GM23338 (cell line): ENCODE measurements at regions not wholly inside any gene's neighbourhood (a gene's known extent, or its start where the extent isn't known, plus 50 kb on each side); places are given as distances from the start of the nearest gene placed in this dataset.

Source experiments
- ATAC-seq: fragments of 200-7000 bp; cut with Tn5 transposase; 3 replicates; pipeline ENCODE4 v1.9.1; 2020
- DNase-seq: peaks from one replicate; pipeline ENCODE4 v3.0.0-alpha.2; 2015; ENCODE audit warnings: low spot score
- H2AFZ ChIP-seq: fragments of 200-600 bp; sonication (generic); 2 replicates; pipeline ENCODE4 v1.8.0; 2016; ENCODE audit warnings: antibody characterized with exemption, mild to moderate bottlenecking, moderate library complexity
- H3F3A ChIP-seq: fragments of 200-600 bp; sonication (generic); replicated peaks from 2 replicates; pipeline ENCODE4 v1.8.0; 2017; ENCODE audit warnings: antibody characterized with exemption, mixed run types, low read depth
- H3K27ac ChIP-seq: fragments of 200-600 bp; sonication (generic); 2 replicates; pipeline ENCODE4 v1.6.1; 2016; ENCODE audit warnings: low read depth
- H3K27me3 ChIP-seq: fragments of 200-600 bp; sonication (generic); 2 replicates; pipeline ENCODE4 v1.8.0; 2016; ENCODE audit warnings: mild to moderate bottlenecking, mixed run types, moderate library complexity; ENCODE audit not compliant: insufficient read depth
- H3K36me3 ChIP-seq: fragments of 200-600 bp; sonication (generic); 2 replicates; pipeline ENCODE4 v1.8.0; 2016; ENCODE audit warnings: mild to moderate bottlenecking; ENCODE audit not compliant: insufficient read depth
- H3K4me1 ChIP-seq: fragments of 200-600 bp; sonication (generic); 2 replicates; pipeline ENCODE4 v1.8.0; 2016; ENCODE audit warnings: mild to moderate bottlenecking, moderate library complexity; ENCODE audit not compliant: insufficient read depth
- H3K4me2 ChIP-seq: fragments of 200-600 bp; sonication (generic); 2 replicates; pipeline ENCODE4 v1.7.1; 2017; ENCODE audit warnings: mixed run types
- H3K4me3 ChIP-seq: fragments of 200-600 bp; sonication (generic); 2 replicates; pipeline ENCODE4 v1.6.1; 2016; ENCODE audit warnings: mixed run types
- H3K79me2 ChIP-seq: fragments of 200-600 bp; sonication (generic); replicated peaks from 2 replicates; pipeline ENCODE4 v1.8.0; 2017; ENCODE audit warnings: mild to moderate bottlenecking; ENCODE audit not compliant: insufficient read depth
- H3K9me2 ChIP-seq: fragments of 200-600 bp; sonication (generic); 2 replicates; pipeline ENCODE4 v1.8.0; 2017; ENCODE audit not compliant: insufficient read depth
- H4K20me1 ChIP-seq: fragments of 200-600 bp; sonication (generic); replicated peaks from 2 replicates; pipeline ENCODE4 v1.8.0; 2017; ENCODE audit warnings: mild to moderate bottlenecking; ENCODE audit not compliant: insufficient read depth
- H3K27ac Mint-ChIP-seq: 2 replicates; pipeline ENCODE4 v1.8.0; 2020; ENCODE audit warnings: inconsistent platforms, mild to moderate bottlenecking, moderate library complexity, mixed read lengths
- H3K27me3 Mint-ChIP-seq: 3 replicates; pipeline ENCODE4 v1.8.0; 2022; ENCODE audit warnings: low read depth, mild to moderate bottlenecking, moderate library complexity, mixed read lengths, inconsistent platforms; ENCODE audit not compliant: insufficient read depth, poor library complexity
- H3K36me3 Mint-ChIP-seq: 3 replicates; pipeline ENCODE4 v1.8.0; 2021; ENCODE audit warnings: low read depth, mild to moderate bottlenecking, inconsistent platforms, moderate library complexity, mixed read lengths
- H3K4me1 Mint-ChIP-seq: 3 replicates; pipeline ENCODE4 v1.8.0; 2020; ENCODE audit warnings: mild to moderate bottlenecking, inconsistent platforms, mixed read lengths
- H3K4me3 Mint-ChIP-seq: 3 replicates; pipeline ENCODE4 v1.8.0; 2021; ENCODE audit warnings: moderate library complexity, mild to moderate bottlenecking, inconsistent platforms, mixed read lengths
- H3K9me3 Mint-ChIP-seq: 3 replicates; pipeline ENCODE4 v1.8.0; 2020; ENCODE audit warnings: moderate library complexity, mild to moderate bottlenecking, inconsistent platforms, mixed read lengths
- CREB1 ChIP-seq: fragments of 250-450 bp; sonication (Bioruptor Pico); IDR thresholded peaks from 2 replicates; pipeline ENCODE4 v1.5.0; 2020; ENCODE audit warnings: low read depth, mild to moderate bottlenecking, moderate library complexity
- ETS1 ChIP-seq: IDR thresholded peaks from 2 replicates; pipeline ENCODE4 v1.6.1; 2016; ENCODE audit warnings: antibody characterized with exemption
- EZH2phosphoT487 ChIP-seq: fragments of 200-600 bp; sonication (generic); IDR thresholded peaks from one replicate; pipeline ENCODE4 v1.8.1; 2018; ENCODE audit warnings: antibody characterized with exemption; ENCODE audit not compliant: unreplicated experiment
- JUNB ChIP-seq: IDR thresholded peaks from one replicate; pipeline ENCODE4 v1.6.1; 2016; ENCODE audit warnings: antibody characterized with exemption; ENCODE audit not compliant: unreplicated experiment
- NANOG ChIP-seq: IDR thresholded peaks from 2 replicates; pipeline ENCODE4 v1.6.1; 2016; ENCODE audit warnings: antibody characterized with exemption, borderline replicate concordance
- POLR2AphosphoS5 ChIP-seq: IDR thresholded peaks from 2 replicates; pipeline ENCODE4 v1.6.1; 2016; ENCODE audit warnings: antibody characterized with exemption, low read depth
- STAT1 ChIP-seq: IDR thresholded peaks from one replicate; pipeline ENCODE4 v1.6.1; 2016; ENCODE audit warnings: antibody characterized with exemption; ENCODE audit not compliant: unreplicated experiment
- ZNF114 ChIP-seq: fragments of 250-450 bp; sonication (Bioruptor Pico); IDR thresholded peaks from 2 replicates; pipeline ENCODE4 v1.5.0; 2020; ENCODE audit warnings: mild to moderate bottlenecking, moderate library complexity
- ZNF331 ChIP-seq: fragments of 250-450 bp; sonication (Bioruptor Pico); IDR thresholded peaks from 2 replicates; pipeline ENCODE4 v1.5.0; 2020; ENCODE audit warnings: low read depth, mild to moderate bottlenecking, moderate library complexity
- ZNF462 ChIP-seq: fragments of 250-450 bp; sonication (Bioruptor Pico); IDR thresholded peaks from 2 replicates; pipeline ENCODE4 v1.5.0; 2020; ENCODE audit warnings: mild to moderate bottlenecking, moderate library complexity
- TF ChIP-seq, protein P1 (sequence below), 2 experiments: fragments of 200-600 bp in 1 of 2; sonication (generic) in 1 of 2; conservative IDR thresholded peaks; 2 replicates each; pipeline versions ENCODE4 v1.5.1 to v1.6.1; 2016 to 2017; ENCODE audit warnings: antibody characterized with exemption in 2 of 2, low read depth in 2 of 2, mild to moderate bottlenecking in 2 of 2, moderate library complexity in 1 of 2

GRCh38 chr6:65761890-65762289 is 54.9 kb upstream of the EYS start (continued):
- TF ChIP-seq ZNF462 (CRISPR knock-in tag) (no peak), ZNF331 (CRISPR knock-in tag) (no peak), CREB1 (CRISPR knock-in tag) (no peak), ETS1 (no peak), NANOG (no peak), EZH2phosphoT487 (no peak), ZNF114 (CRISPR knock-in tag) (no peak), POLR2AphosphoS5 (no peak)

DNA sequence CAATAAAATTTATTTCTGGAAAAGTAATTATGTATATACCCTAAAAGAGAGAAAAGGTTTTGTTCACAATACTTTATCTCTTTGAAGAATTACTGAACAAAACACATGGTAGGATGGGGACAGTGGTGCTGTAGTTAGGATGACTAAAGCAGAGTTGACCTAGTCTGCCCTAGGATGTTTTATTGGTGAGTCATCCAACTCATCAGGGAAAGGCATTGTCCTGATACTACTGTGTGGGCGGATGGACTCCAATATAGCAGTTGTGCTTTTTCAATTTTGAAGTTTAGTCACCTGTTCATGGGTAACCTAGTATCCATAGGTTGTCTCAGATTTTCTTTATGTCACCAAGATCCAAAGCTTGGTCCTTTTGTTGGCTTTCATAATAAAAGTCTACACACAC is 53.3 kb upstream of the EYS start:
- Histone ChIP-seq H3K36me3 (no peaks in the 10 kb centered on the region), H3K4me2 (no peak overlapping the region), H3K79me2 (no peaks in the 10 kb centered on the region), H4K20me1 (no peaks in the 10 kb centered on the region), H3K27me3 (no peaks in the 10 kb centered on the region), H3K4me3 (no peak overlapping the region), H3F3A (no peaks in the 10 kb centered on the region), H3K9me2 (no peaks in the 10 kb centered on the region), H2AFZ (no peak overlapping the region), H3K4me1 (no peaks in the 10 kb centered on the region), H3K27ac (no peak overlapping the region)
- no peak for DNase-seq
- Mint-ChIP-seq H3K27ac (no peak overlapping the region), H3K4me3 (no peak overlapping the region), H3K27me3 (no peaks in the 10 kb centered on the region), H3K36me3 (no peaks in the 10 kb centered on the region), H3K4me1 (no peaks in the 10 kb centered on the region), H3K9me3 (peaks cover 9% of the 10 kb centered on the region; the same call in 2 of the 3 replicates)
- no peak for ATAC-seq
- TF ChIP-seq ZNF114 (CRISPR knock-in tag) (no peak), STAT1 (no peak), JUNB (no peak), ETS1 (no peak), CREB1 (CRISPR knock-in tag) (no peak)
- TF ChIP-seq, protein P1, sequence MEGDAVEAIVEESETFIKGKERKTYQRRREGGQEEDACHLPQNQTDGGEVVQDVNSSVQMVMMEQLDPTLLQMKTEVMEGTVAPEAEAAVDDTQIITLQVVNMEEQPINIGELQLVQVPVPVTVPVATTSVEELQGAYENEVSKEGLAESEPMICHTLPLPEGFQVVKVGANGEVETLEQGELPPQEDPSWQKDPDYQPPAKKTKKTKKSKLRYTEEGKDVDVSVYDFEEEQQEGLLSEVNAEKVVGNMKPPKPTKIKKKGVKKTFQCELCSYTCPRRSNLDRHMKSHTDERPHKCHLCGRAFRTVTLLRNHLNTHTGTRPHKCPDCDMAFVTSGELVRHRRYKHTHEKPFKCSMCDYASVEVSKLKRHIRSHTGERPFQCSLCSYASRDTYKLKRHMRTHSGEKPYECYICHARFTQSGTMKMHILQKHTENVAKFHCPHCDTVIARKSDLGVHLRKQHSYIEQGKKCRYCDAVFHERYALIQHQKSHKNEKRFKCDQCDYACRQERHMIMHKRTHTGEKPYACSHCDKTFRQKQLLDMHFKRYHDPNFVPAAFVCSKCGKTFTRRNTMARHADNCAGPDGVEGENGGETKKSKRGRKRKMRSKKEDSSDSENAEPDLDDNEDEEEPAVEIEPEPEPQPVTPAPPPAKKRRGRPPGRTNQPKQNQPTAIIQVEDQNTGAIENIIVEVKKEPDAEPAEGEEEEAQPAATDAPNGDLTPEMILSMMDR (conservative IDR thresholded peaks at IDR 0.05; ENCODE audit: low read depth in 2 of 2), result no peak
